SK-N-SH treated with all-trans-retinoic acid at 6 μM for 48 hours (cell line): ENCODE measurements at regions not wholly inside any gene's neighbourhood (a gene's known extent, or its start where the extent isn't known, plus 50 kb on each side); places are given as distances from the start of the nearest gene placed in this dataset.
"Not testable (repeated sequence)": the region's sequence is repeated elsewhere in the genome, so short reads cannot be mapped to it uniquely, and the experiment has no call there.

Experiments used
- ATAC-seq: fragments of 200-7000 bp; cut with Tn5 transposase; 3 replicates; pipeline ENCODE4 v1.9.1; 2020; ENCODE audit warnings: mild to moderate bottlenecking, moderate library complexity
- ARNTL ChIP-seq: fragments of 450-650 bp; formaldehyde crosslinking; IDR thresholded peaks from 2 replicates; pipeline ENCODE4 v1.5.0; 2020; ENCODE audit warnings: low read depth, mild to moderate bottlenecking, moderate library complexity, borderline replicate concordance
- BACH2 ChIP-seq: fragments of 250-450 bp; sonication (Bioruptor Pico); IDR thresholded peaks from 2 replicates; pipeline ENCODE4 v1.9.0; 2021; ENCODE audit warnings: mild to moderate bottlenecking, borderline replicate concordance
- CREB5 ChIP-seq: fragments of 250-450 bp; sonication (Bioruptor Pico); IDR thresholded peaks from 2 replicates; pipeline ENCODE4 v1.5.1; 2020; ENCODE audit warnings: low read depth, mild to moderate bottlenecking, moderate library complexity
- CSDC2 ChIP-seq: fragments of 250-450 bp; sonication (Bioruptor Pico); IDR thresholded peaks from 2 replicates; pipeline ENCODE4 v1.5.0; 2020; ENCODE audit warnings: mild to moderate bottlenecking, moderate library complexity
- CSRNP3 ChIP-seq: fragments of 250-450 bp; sonication (Bioruptor Pico); IDR thresholded peaks from 2 replicates; pipeline ENCODE4 v1.5.1; 2021; ENCODE audit warnings: mild to moderate bottlenecking, moderate library complexity
- ESRRG ChIP-seq: fragments of 250-450 bp; sonication (Bioruptor Pico); IDR thresholded peaks from 2 replicates; pipeline ENCODE4 v1.6.1; 2021; ENCODE audit warnings: mild to moderate bottlenecking
- GLIS3 ChIP-seq: fragments of 250-450 bp; sonication (Bioruptor Pico); IDR thresholded peaks from 2 replicates; pipeline ENCODE4 v1.5.0; 2020; ENCODE audit warnings: mild to moderate bottlenecking, moderate library complexity
- ISL1 ChIP-seq: fragments of 250-450 bp; sonication (Bioruptor Pico); IDR thresholded peaks from 2 replicates; pipeline ENCODE4 v2.1.2; 2022; ENCODE audit warnings: mild to moderate bottlenecking, moderate library complexity
- OSR1 ChIP-seq: fragments of 250-450 bp; sonication (Bioruptor Pico); IDR thresholded peaks from 2 replicates; pipeline ENCODE4 v1.8.0; 2022; ENCODE audit warnings: moderate library complexity, mild to moderate bottlenecking, inconsistent platforms
- PATZ1 ChIP-seq: fragments of 250-450 bp; sonication (Bioruptor Pico); IDR thresholded peaks from 2 replicates; pipeline ENCODE4 v1.8.0; 2020; ENCODE audit warnings: mild to moderate bottlenecking, moderate library complexity, borderline replicate concordance
- POU6F1 ChIP-seq: fragments of 250-450 bp; sonication (Bioruptor Pico); IDR thresholded peaks from 2 replicates; pipeline ENCODE4 v1.8.0; 2021; ENCODE audit warnings: low read depth, mild to moderate bottlenecking, moderate library complexity, borderline replicate concordance
- PPARA ChIP-seq: fragments of 250-450 bp; sonication (Bioruptor Pico); IDR thresholded peaks from 2 replicates; pipeline ENCODE4 v1.5.0; 2020; ENCODE audit warnings: mild to moderate bottlenecking, borderline replicate concordance
- RARB ChIP-seq: fragments of 250-450 bp; sonication (Bioruptor Pico); IDR thresholded peaks from 2 replicates; pipeline ENCODE4 v1.8.0; 2021; ENCODE audit warnings: mild to moderate bottlenecking, moderate library complexity
- SNAI2 ChIP-seq: fragments of 250-450 bp; sonication (Bioruptor Pico); IDR thresholded peaks from 2 replicates; pipeline ENCODE4 v1.5.0; 2020; ENCODE audit warnings: mild to moderate bottlenecking, moderate library complexity
- TCF4 ChIP-seq: fragments of 250-450 bp; sonication (Bioruptor Pico); IDR thresholded peaks from 2 replicates; pipeline ENCODE4 v1.8.0; 2021; ENCODE audit warnings: mild to moderate bottlenecking, moderate library complexity, borderline replicate concordance
- TOX ChIP-seq: fragments of 250-450 bp; sonication (Bioruptor Pico); IDR thresholded peaks from 2 replicates; pipeline ENCODE4 v1.8.0; 2021; ENCODE audit warnings: mild to moderate bottlenecking, moderate library complexity, borderline replicate concordance
- TSHZ2 ChIP-seq: fragments of 250-450 bp; sonication (Bioruptor Pico); IDR thresholded peaks from 2 replicates; pipeline ENCODE4 v1.5.0; 2020; ENCODE audit warnings: mild to moderate bottlenecking, moderate library complexity
- ZC3H10 ChIP-seq: fragments of 250-450 bp; sonication (Bioruptor Pico); IDR thresholded peaks from 2 replicates; pipeline ENCODE4 v1.5.1; 2021; ENCODE audit warnings: mild to moderate bottlenecking, moderate library complexity
- ZFP3 ChIP-seq: fragments of 250-450 bp; sonication (Bioruptor Pico); IDR thresholded peaks from 2 replicates; pipeline ENCODE4 v1.5.0; 2020; ENCODE audit warnings: mild to moderate bottlenecking, moderate library complexity
- ZFP30 ChIP-seq: fragments of 450-650 bp; formaldehyde crosslinking; IDR thresholded peaks from 2 replicates; pipeline ENCODE4 v1.5.0; 2022; ENCODE audit warnings: mild to moderate bottlenecking, moderate library complexity
- ZNF565 ChIP-seq: fragments of 450-650 bp; formaldehyde crosslinking; conservative IDR thresholded peaks from 2 replicates; pipeline ENCODE4 v1.5.0; 2020; ENCODE audit warnings: low read depth, mild to moderate bottlenecking, moderate library complexity
- ZNF70 ChIP-seq: fragments of 450-650 bp; formaldehyde crosslinking; IDR thresholded peaks from 2 replicates; pipeline ENCODE4 v1.5.0; 2020; ENCODE audit warnings: mild to moderate bottlenecking, moderate library complexity
- ZNF8 ChIP-seq: fragments of 450-650 bp; formaldehyde crosslinking; IDR thresholded peaks from 2 replicates; pipeline ENCODE4 v1.5.0; 2020; ENCODE audit warnings: mild to moderate bottlenecking, moderate library complexity

- ATAC-seq: no peak
- TF ChIP-seq ZC3H10 (CRISPR knock-in tag) (no peak), ZNF565 (CRISPR knock-in tag) (no peak), TSHZ2 (CRISPR knock-in tag) (no peak), POU6F1 (no peak), ZNF8 (CRISPR knock-in tag) (no peak), GLIS3 (CRISPR knock-in tag) (no peak), OSR1 (CRISPR knock-in tag) (no peak), ISL1 (CRISPR knock-in tag) (no peak), RARB (CRISPR knock-in tag) (no peak), SNAI2 (CRISPR knock-in tag) (no peak), ZFP30 (no peak)
- TF ChIP-seq, all 23 proteins: peak for 0
These were observed 354.0 kb downstream of the PRR16 start for GRCh38 chr5:120818128-120818527.

GRCh38 chr5:120823328-120823727, 359.2 kb downstream of the PRR16 start:
- TF ChIP-seq ARNTL (CRISPR knock-in tag): no peak
- TF ChIP-seq ZNF8 (CRISPR knock-in tag): no peak
- no peak for TF ChIP-seq BACH2 (CRISPR knock-in tag)
- no peak for TF ChIP-seq POU6F1
- TF ChIP-seq ZFP30: peak; percentile 28; the same call in 1 of the 2 replicates
- peak; percentile 38; the same call in 1 of the 2 replicates for TF ChIP-seq ISL1 (CRISPR knock-in tag)
- peak; percentile 33; the same call in 1 of the 2 replicates for TF ChIP-seq PATZ1 (CRISPR knock-in tag)
- TF ChIP-seq CSRNP3: no peak
- peak; percentile 75; the same call in 1 of the 2 replicates for TF ChIP-seq TOX
- TF ChIP-seq TCF4: no peak
- TF ChIP-seq PPARA (CRISPR knock-in tag): no peak
- no peak for TF ChIP-seq RARB (CRISPR knock-in tag)
- no peak for TF ChIP-seq GLIS3 (CRISPR knock-in tag)
- no peak for TF ChIP-seq SNAI2 (CRISPR knock-in tag)
- no peak for TF ChIP-seq CREB5 (CRISPR knock-in tag)
- TF ChIP-seq ZNF70 (CRISPR knock-in tag): no peak
- no peak for TF ChIP-seq ESRRG
- no peak for TF ChIP-seq ZNF565 (CRISPR knock-in tag)
- TF ChIP-seq OSR1 (CRISPR knock-in tag): no peak
- TF ChIP-seq CSDC2: no peak
- no peak; the same call in 1 of the 2 replicates for TF ChIP-seq ZC3H10 (CRISPR knock-in tag)
- TF ChIP-seq ZFP3: no peak
- no peak for TF ChIP-seq TSHZ2 (CRISPR knock-in tag)
- ATAC-seq: peak; percentile 33; the same call in 1 of the 3 replicates

- not testable (repeated sequence) for ATAC-seq
These were observed 367.5 kb downstream of the PRR16 start for GRCh38 chr5:120831646-120832045.
